ENCODE measurements at regions not wholly inside any gene's neighbourhood (a gene's known extent, or its start where the extent isn't known, plus 50 kb on each side); places are given as distances from the start of the nearest gene placed in this dataset.

DNA sequence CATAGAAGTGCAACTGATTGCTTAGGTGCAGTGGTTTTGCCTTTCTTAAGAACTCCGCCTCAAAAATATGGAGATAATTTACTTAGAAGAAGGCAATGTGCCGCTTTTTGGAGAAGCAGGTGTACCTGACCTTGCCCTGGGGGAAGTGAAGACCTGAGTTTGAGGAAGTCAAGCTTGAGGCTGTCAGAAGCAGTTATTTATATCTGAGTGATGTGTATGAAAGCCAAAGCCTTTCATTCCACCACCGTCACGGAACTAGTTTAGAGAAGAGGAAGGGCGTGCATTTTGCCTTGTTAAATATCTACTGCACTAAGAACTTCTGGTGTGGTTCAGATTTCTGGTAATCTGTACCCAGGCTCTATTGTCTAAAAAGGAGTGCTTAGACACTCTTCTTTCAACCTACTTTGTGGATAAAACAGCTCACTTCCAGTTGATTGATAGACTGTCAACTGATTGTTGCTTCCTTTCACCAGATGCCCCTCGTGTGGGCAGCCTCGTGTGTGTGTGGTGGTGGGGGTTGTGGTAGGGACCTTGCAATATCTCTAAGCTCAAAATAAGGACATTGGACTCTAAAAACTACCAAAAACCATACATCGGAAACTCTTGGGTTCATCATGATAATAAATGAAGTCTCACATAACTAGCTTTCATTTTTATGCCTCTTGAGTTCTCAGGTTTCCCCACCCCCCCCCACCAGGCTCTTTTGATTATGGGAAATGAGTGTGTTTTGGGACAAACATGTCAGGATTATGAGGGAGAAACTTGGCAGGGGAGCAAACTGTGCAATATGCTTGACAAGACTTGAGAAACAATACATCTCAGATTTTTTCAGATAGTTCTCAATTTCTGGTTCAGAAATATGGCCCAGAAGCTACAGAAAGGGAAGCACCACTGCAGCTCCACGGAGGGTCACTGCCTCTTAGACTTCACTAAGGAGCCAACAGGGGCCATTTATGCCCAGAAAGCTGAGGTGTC, 78.6 kb downstream of the ARF6 start:
- peak; percentile 29 for DNase-seq

DNA sequence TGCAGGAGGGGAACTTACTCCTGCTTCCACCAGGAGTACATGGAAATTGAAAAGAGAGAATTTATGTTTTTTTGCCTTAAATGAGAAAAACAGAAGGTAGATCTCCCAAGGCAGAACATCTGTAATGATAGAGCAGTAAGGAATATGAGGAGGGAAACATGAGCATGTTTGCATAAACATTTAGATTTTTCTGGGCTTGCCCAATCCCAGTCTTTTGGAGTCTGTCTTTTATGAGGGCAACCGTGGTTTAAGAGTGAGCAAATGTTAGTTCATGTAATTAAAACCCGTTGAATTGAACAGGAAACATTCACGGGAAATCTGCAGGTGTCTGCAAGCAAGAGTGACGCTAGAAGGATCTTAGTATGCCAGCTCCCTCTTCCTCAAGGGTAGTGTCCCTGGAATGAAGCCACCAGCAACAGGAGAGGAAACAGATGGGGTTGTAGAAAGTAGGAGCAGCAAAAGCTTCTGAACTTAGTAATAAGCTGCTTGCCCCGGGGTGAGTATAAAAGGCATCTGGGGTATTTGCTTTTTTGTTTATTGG, 79.3 kb downstream of the ARF6 start:
- peak; percentile 79 for DNase-seq

DNA sequence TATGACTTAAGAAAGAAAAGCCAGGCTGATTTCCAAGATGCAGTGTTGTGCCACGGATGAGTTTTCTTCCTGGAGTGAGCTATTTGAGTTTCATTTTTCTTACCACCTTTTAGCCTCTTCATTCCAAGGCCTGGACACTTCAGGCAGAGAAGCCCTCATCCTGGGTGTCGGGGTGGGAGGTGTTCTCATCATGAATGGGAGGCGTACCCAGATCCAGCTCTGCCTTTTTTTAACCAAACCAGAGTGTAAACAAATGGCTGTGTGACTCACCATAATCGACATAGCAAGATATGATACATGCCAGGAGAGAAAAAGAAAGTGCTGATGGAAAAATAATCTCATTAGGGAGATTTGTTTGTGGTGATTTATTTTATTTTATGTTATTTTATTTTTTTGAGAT, 79.9 kb downstream of the ARF6 start:
- peak; percentile 56 for DNase-seq

DNA sequence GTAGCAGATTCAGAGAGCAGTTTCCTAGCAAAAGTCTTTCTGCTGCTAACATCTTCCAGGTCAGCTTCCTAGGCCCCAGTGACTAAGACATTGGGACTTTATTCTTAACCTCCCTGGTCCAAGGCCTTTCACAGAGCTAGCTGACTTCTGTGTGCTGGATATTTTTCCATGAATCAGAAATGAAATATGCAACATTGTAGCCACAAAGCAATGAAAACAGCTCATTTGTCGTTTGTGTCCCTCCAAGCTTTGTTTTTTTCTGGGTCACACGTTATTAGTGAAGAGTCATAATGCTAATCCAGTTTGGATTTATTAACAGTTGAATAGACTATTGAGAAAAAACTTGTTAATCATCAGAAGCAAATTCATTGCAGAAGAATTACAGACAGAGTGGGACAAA, 82.4 kb downstream of the ARF6 start:
- DNase-seq, result no peak

DNA sequence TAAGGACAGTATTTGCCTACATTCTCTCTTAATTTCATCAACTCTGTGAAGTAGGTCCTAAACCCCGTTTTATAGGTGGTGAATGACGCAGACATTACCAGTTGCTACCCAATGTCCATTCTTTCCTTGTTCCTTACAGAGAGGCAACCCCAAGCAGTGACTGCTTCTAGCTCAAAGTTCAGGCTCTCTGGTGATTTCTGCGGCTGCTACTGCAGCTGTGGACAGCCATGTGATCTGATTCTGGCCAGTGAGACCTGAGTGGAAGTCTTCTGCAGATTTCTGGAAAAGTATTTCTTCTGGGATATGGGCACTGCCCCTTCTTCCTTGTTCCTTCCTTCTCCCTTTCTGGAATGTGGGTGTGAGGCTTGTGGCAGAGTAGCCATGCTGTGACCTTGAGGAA, 82.9 kb downstream of the ARF6 start:
- no peak for DNase-seq

DNA sequence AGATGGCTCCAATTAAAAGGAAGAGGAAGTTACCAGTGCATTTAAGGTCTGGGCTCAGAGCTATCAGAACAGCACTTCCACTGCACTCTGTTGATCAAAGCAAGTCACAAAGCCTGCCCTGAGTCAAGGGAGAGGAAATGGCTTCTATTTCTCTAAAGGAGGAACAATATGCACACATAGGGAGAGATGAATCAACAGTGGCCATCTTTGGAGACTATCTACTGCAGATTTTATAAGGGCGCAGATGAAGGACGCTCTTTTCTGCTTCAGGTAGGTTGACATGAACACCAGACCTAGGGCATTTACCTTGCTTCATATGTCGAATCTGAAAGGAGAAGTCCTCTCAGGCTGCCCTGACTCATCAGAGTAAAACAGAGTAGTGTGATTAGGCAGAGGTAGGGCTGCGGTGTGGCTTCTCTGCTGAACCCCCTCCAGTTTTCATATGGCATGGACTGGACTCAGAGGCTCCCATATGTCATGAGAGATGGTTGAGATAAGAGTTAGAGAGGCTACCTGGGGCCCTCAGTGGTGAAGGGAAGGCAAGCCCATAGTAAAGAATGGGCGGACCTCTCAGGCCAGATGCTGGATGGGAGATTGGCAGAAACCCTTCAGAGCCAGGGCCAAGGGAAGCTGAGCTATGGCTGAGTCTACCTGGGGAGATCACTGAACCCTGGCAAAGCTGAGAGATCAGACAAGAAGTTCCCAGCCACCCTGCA, 84.4 kb downstream of the ARF6 start:
- DNase-seq, result peak; percentile 33

DNA sequence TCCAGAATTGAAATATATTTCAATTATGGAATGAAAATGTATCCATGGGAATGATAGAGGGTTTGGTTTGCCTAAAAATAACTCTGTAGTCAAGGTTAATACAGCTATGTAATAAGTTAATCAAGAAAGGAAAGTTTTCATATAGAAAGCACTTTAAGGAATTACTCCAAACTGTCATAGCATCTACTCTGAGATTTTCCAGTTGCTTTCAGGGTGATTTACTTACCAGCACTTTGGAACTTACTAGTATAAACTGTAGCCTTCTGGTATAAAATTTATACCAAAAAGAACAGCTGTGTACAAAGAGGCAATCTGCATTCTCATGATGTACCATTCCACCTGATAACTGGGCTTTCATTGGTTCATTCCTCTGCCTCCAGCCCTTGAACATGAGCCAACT, 87.1 kb downstream of the ARF6 start:
- no peak for DNase-seq

DNA sequence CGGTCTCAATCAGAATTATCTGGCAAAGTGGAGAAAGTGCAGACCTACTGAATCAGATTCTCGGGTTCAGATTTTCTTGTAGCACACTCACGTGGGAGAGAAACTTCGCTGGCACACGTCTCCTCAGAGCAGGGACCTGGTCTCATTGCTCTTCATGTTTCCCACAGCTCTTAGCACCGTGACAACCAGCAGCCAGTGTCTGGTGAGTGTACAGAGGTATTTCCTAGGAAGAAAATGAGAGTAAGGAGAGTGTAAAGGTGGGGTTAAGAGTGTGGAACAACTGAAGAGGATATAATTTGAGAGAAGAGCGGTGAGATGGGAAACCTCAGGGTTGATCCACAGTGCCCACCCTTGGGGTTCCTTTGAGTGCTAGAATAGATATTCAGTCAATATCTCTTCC, 89.2 kb downstream of the ARF6 start:
- DNase-seq, result no peak

DNA sequence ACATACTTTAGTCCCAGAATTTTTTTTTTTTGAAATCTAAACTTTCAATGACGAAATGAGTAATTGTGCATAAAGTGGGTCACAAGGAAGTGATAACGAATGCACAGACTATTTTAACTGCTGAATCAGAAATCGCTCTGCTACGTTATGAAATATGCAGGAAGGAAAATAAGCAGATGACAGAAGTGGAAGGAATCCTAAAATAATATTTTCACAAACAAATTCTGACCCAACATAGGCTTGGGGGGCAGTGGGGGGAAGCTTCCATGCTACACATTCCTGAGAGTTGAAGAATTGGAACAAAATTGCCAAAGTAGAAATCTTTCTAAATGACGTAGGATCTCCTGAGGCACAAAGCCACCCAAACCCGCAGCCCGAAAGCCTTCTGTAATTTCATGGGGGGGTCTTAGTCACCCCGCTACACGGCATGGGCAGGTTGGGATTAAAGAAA, 89.6 kb downstream of the ARF6 start:
- no peak for DNase-seq

DNA sequence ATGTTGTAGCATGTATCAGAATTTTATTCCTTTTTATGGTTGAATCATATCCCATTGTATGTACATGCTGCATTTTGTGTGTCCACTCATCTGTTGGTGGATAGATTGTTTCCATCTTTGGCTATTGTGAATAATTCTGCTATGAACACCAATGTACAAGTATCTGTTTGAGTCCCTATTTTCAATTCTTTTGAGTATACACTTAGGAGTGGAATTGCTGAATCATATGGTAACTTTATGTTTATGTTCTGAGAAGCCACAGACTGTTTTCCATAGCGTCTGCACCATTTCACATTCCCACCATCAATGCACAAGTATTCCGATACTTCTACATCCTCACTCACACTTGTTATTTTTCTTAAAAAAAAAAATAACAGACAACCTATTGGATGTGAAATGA, 91.5 kb downstream of the ARF6 start:
- no peak for DNase-seq

DNA sequence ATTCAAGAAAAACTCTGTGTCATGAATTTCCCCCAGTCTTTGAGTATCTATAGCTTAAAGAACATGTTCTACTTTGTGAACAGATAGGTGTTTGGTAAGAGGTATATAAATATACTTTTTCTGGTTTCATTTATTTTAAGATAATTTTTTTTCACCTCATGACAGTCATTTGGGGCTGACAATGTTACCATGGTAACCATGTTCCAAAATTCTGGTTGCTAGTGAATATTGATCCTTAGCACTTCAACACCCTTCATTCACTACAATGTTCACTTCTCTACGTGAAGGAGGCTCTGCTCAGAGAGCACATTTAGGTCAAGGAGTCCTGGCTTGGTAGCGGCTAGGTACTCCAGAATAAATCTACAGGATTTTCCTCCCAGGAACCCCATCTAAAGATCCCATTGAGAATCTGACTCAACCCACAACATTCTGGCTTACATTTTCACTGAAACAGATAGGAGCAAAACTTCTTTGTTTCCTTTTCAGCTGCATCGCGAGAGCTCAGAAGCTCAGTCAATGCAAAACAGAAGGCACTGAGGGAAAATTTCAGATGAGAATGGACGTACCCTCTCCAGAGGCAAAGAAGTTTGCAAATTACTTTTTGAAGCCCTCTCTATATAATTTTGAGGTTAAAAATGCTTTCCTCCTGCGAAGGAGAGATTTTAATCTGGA, 93.6 kb downstream of the ARF6 start:
- DNase-seq, result no peak

DNA sequence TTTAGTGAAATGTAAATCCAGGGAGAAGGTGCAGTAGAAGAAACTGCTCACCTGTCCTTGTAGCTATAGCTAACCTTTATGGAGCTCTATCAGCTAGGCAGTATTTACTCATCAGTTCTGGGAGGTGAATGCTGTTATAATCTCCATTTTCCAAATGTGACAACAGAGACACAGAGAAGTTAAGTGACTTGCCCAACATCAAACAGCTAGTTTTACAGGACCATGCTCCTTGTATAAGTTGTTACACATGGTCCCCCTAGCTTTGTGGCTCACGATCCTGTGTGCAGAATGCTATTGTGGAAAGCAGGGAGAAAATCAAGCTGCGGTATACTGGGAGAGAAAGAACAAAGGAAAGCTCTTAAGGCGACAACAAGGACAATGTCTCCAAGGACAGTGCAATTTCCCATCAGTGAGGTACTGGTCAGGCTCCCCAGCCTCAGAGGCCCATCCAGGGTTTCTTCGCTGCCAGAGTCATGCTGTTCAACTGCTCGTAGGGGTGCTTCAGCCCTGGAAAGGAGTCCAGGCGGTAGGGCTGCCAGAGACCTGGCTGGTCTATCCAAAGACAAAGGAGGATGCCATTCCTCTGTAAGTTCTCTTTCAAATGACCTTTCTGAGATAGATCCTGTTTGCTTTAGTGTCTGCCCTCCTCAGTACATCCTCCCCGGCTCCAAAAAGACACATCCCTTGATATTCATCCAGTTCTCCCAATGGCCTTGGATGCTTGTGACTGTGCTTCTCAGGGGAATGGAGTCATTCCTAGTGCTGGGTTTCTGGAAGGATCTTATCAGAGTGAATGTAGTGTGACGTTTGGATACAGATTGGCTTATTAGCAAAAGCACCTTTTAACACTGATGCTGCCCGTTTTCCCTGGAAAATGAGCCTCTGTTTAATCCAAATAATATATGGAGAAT, 95.5 kb downstream of the ARF6 start:
- DNase-seq, result no peak

DNA sequence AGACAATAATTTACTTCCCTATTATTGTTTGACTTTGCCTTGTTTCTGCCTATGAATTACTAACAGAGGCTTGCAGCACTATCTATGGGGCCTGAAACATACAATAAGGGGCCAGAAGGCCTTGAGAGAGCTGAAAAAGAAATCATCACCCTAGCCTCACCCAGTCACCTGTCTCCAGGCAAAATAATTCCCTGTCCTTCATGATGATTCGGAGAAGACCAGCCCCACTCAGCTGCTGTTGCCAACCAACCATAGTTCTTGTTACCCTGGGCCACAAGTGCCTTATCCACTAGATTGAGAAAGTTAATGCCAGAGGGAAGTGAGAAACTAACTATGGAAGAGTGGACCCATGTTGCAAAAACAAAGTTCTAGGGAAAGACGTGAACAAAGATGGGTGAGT, 97.1 kb downstream of the ARF6 start:
- DNase-seq, result no peak

DNA sequence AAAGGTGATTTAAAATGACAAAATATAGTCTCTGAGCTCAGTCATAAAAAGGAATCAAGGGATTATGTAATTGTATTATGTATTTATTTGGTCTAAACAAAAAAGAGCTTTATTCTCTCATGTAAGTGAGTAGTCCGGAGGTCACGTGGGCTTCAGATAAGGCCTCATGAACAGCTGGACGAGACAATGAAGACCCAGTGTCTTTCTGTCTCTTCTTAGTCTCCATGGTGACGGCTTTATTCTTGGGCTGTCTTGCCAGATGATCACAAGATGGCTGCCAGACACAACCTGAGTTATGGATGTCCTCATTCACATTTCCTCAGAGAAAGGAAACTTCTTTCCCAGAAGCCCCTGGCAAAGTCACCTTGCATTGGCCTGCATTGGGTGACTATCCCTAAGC, 98.6 kb downstream of the ARF6 start:
- no peak for DNase-seq

DNA sequence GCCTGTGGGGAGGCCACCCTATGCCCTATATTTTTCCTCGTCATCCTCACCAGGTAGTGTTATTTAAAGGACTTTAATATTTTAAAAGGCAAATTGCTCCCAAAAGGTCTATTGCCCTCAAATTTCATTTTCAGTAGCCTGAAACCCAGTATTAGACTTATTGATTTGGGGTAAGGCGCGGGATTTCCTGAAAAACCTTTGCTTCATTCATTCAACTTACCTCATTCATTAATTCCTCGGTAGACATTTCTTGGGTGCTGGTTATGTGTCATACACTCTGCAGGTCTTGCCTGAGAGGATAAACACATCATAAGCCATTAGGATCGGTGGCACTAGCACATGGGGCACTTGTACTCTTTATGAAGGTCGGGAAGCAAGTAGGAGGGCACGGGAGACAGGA, 99.2 kb downstream of the ARF6 start:
- DNase-seq, result no peak

DNA sequence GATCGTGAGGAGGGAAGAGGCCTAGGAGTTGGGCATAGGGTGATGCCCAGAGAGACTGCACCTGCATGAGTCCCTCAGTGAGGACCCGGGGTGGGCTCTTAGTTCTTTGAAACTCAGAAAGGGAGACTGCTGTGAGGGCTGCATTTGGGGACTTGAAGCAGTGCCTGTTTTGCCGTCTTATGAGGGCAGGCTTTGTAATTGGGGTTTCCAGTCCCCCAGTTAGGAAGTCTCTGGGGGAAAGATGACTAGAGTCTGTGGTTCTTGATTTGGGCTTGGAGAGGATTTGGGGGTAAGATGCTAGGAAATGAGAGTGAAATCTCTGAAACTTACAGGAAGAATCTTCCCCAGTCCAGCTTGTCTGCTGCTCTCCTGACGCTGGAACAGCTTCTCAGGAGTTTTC, 99.6 kb downstream of the ARF6 start:
- DNase-seq, result no peak

DNA sequence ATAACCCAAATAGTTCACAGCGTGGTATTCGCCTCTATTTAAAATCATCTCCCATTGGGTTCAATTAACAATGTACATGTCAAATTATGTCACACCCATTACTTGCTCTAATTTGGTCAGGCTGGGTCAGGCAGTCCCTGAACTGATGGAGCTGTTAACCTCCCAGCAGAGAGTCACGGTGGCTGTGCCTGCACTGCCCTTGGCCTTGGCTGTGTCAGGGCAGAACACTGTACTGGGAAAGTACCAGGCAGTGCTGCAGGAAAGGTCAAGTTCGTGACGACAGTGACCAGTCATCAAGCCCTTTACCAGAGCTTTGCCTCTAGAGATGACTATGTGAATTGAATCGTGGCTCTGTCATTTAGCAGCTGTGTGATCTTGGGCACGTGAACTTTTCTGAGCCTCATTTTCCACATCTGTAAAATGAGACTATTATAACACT, 100.0 kb downstream of the ARF6 start:
- DNase-seq, result no peak

DNA sequence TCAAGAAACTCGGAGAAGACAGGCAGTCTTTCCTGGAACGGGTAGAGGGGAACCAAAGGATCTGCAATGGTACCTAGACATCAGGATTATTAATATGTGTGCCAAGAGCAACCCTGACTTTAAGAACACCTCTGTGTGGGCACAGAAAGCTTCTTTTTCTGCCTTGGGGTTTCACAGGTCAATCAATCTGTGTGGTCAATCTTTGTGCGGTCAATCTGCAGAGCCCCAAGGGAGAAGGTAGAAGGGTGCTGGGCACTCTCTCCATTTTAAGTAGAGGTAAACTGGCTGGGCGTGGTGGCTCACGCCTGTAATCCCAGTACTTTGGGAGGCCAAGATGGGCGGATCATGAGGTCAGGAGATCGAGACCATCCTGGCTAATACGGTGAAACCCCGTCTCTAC, 100.7 kb downstream of the ARF6 start:
- DNase-seq, result no peak

DNA sequence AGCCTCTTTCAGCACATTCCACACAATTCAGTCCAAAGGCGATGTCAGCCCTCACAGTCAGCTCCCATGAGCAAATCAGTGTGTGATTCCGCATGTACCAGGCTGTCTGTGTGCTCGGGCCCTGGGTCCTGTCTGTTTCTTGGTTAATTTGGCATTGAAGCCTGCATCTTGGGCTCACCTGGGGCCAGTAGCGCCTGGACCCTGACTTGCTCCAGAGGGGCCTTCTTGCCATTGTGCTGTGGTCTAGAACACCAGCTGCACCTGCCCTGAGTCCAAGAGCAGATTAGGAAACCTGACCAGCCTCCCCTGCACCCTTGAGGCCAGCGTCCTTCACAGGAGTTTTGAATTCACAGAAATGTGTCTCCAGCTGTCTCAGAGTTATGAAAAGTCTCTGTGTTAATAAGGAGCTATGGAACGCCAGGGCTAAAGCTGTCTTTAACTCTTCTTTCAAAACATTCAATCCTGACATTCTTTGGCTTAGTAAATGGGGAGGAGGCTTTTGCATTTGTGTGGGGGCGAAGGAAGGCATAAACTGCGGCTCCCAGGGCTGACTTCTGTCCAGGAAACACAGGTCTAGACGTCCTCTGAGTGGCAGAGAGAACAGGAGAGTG, 102.2 kb downstream of the ARF6 start:
- no peak for DNase-seq

DNA sequence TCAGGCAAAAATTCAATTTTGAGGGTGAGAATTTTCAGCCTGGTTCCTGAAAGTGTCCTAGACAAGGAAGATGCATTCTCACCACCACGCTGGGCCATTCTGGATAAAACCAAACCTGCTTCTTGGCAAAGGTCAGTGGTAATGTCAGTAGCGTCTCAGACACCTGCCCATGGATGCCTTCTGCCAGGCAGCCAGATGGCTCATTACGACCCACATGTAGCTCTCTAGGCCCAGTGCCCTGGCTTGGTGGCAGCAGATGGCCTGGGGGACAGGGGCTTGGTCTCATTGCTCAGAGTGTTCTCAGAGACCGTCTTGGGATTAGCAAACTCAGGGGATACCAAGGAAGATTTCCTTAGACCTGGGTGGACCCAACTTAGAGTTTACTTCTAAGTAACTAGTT, 105.1 kb downstream of the ARF6 start:
- DNase-seq, result no peak

DNA sequence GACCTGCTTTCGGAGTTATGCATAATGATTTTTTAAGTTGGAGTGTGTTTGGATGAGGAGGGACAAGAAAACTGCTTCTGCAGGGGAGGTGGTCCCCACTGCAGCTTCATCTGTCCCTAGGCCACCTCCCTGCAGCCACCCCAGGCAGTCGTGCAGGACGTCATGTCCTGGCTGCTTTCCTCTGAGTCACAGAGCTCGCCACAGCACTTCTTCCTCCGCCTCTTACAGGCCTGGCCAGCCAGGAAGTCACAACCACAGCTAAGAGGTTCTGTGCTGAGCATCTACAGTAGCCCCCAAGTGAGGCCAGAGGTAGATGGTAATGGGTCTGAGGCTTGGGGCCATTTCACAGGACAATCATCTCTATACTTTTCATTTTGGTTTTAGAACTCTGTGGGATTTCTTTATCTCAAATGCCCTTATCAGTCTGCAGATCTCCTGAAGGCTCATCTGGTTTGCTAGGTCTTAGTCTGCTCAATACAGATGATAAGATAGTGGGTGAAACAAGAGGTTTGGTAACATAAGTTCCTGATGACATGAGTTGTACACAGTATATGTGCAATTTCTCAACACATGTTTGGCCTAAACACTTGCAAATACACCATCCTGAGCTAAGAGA, 106.4 kb downstream of the ARF6 start:
- no peak for DNase-seq
